Thymus (tissue), 11 donors: ENCODE measurements at regions not wholly inside any gene's neighbourhood (a gene's known extent, or its start where the extent isn't known, plus 50 kb on each side); places are given as distances from the start of the nearest gene placed in this dataset.
"Not testable (repeated sequence)": the region's sequence is repeated elsewhere in the genome, so short reads cannot be mapped to it uniquely, and the experiment has no call there.

Experiments used
- DNase-seq, 9 donors: peaks; one replicate each; pipeline ENCODE4 v3.0.0-alpha.2; 2013; ENCODE audit warnings: low spot score in 9 of 9, low read depth in 6 of 9, missing footprints in 1 of 9
- H3K27ac ChIP-seq, 2 donors: one replicate each; pipeline ENCODE4 v1.5.1; 2013; ENCODE audit warnings: control low read depth in 1 of 2, low read depth in 1 of 2, low read length in 1 of 2, mild to moderate bottlenecking in 1 of 2, moderate library complexity in 1 of 2
- H3K27me3 ChIP-seq, 2 donors: one replicate each; pipeline ENCODE4 v1.5.1; 2013; ENCODE audit warnings: low read length in 1 of 2; ENCODE audit not compliant: control insufficient read depth in 2 of 2, insufficient read depth in 1 of 2
- H3K36me3 ChIP-seq, 2 donors: one replicate each; pipeline ENCODE4 v1.5.1; 2013; ENCODE audit warnings: low read length in 1 of 2, mild to moderate bottlenecking in 1 of 2, moderate library complexity in 1 of 2; ENCODE audit not compliant: control insufficient read depth in 2 of 2, insufficient read depth in 2 of 2
- H3K4me1 ChIP-seq, 2 donors: one replicate each; pipeline ENCODE4 v1.5.1; 2013; ENCODE audit warnings: low read length in 2 of 2; ENCODE audit not compliant: control insufficient read depth in 2 of 2, insufficient read depth in 2 of 2
- H3K4me3 ChIP-seq, 2 donors: one replicate each; pipeline ENCODE4 v1.5.1; 2013; ENCODE audit warnings: low read length in 2 of 2, control low read depth in 1 of 2, mild to moderate bottlenecking in 1 of 2
- H3K9me3 ChIP-seq, 2 donors: one replicate each; pipeline ENCODE4 v1.5.1; 2013; ENCODE audit warnings: low read length in 1 of 2, mild to moderate bottlenecking in 1 of 2; ENCODE audit not compliant: control insufficient read depth in 2 of 2, insufficient read depth in 1 of 2
- WGBS: extraction: QIAGEN DNeasy Blood & Tissue Kit; methylation state at CpG from one replicate; pipeline ENCODE4 v1.1.7; 2013; 5-methylcytosine and 5-hydroxymethylcytosine counted together
- donor health status: healthy.

DNA sequence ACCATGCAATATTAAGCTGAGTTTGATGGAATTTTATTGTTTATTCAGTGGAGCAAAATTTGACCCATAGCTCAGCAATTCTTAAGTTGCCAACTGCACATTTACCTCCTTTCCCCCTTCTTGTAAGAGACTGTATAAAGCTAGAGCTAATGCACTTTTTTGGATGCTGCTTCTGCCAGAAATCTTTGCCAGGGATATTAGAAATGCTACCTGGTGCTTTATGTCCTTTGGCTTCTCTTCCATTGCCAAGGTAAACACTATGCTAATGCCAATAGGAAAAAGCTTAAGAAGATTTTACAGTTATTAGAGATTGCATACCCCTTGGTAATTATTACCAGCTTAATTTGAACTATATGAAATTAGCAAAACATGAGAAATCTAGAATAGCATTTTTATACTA, 79.0 kb upstream of the OGFRL1 start:
- no peak for DNase-seq
- Histone ChIP-seq H3K27me3 (no peaks in the 10 kb centered on the region), H3K9me3 (no peaks in the 10 kb centered on the region), H3K4me1 (no peaks in the 10 kb centered on the region), H3K27ac (no peak overlapping the region), H3K4me3 (no peak overlapping the region), H3K36me3 (no peaks in the 10 kb centered on the region)

DNA sequence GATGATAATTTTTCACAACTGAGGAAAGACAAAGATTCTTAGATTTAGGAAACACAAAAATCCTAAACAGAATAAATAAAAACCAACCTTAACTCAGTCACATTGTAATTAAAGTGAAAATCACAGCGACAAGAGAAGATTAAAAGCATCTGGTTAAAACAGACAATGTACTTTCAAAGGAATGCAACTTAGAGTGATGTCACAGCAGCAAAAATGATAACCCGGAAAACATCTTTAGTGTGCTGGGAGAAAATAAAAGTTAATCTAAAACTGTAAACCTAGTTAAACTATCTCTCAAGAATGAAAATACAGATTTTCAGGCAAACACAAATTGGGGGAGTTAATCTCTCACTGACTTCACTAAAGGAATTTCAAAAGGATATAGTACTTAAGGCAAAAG, 76.8 kb upstream of the OGFRL1 start:
- H3K27ac ChIP-seq, result no peak overlapping the region
- H3K4me1 ChIP-seq, result no peaks in the 10 kb centered on the region
- H3K27me3 ChIP-seq, result no peaks in the 10 kb centered on the region
- H3K9me3 ChIP-seq, result no peaks in the 10 kb centered on the region
- 99% methylated on average over 2 of the region's 2 CpGs for WGBS
- DNase-seq, result no peak
- H3K4me3 ChIP-seq, result no peak overlapping the region
- no peaks in the 10 kb centered on the region for H3K36me3 ChIP-seq

DNA sequence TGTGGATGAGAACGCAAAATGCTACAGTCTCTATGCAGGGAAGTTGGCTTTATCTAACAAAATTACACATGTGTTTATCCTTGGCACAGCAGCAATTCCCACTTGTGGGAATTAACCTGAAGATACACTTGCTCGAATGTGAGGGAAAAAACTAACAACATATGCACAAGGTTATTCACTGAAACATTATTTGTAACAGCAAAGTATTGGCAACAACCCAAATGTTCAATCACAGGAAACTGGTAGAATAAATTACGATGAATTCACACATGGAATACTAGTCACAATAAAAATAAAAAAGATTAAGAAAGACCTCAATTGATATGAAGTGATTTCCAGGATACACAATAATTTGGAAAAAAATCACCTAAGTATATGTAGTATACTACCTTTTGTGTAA, 68.1 kb upstream of the OGFRL1 start:
- Histone ChIP-seq H3K27me3 (no peaks in the 10 kb centered on the region), H3K9me3 (no peaks in the 10 kb centered on the region), H3K27ac (no peak overlapping the region), H3K4me3 (no peak overlapping the region), H3K4me1 (no peaks in the 10 kb centered on the region), H3K36me3 (no peaks in the 10 kb centered on the region)
- WGBS, result 95% methylated on average over 3 of the region's 3 CpGs
- DNase-seq, result no peak

DNA sequence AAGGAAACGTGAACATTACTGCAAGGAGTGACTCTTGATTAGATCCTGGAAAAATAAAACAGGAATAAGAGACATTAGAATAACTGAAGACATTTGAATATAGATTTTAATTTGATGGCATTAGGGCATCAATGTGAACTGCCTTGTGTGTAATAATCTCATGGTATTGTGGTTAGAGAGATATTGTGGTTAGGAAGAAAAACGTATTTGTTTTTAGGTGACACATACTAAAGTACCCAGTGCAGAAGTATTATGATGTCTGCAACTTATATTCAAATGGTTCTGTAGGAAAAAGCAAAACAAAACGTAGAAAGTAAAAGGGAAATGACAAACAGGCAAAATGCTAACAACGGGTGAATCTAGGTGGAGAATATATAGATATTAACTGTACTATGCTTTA, 65.9 kb upstream of the OGFRL1 start:
- no peaks in the 10 kb centered on the region for H3K4me1 ChIP-seq
- no peaks in the 10 kb centered on the region for H3K9me3 ChIP-seq
- no peak overlapping the region for H3K4me3 ChIP-seq
- 36% methylated on average over 4 of the region's 4 CpGs for WGBS
- H3K36me3 ChIP-seq, result no peaks in the 10 kb centered on the region
- no peak overlapping the region for H3K27ac ChIP-seq
- no peak for DNase-seq
- no peaks in the 10 kb centered on the region for H3K27me3 ChIP-seq

DNA sequence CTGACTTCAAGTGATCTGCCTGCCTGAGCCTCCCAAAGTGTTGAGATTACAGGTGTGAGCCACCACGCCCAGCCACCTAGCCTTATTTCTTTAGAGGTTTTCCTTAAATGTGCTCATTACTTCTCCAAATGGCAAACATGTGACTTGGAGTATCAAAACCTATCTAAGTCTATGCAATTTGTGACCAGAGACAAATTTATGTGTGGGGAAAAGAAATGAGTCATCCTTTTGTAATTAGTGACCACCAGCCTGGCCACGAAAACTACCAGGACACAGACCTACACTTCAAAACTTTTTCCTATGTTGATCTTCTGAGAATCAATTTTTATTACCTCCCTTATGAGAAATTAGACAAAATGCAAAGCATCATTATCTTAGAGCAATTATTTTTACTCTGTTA, 64.6 kb upstream of the OGFRL1 start:
- no peaks in the 10 kb centered on the region for H3K9me3 ChIP-seq
- H3K4me3 ChIP-seq, result no peak overlapping the region
- no peak overlapping the region for H3K27ac ChIP-seq
- no peaks in the 10 kb centered on the region for H3K27me3 ChIP-seq
- WGBS, result 97% methylated on average over 2 of the region's 2 CpGs
- no peak for DNase-seq
- H3K4me1 ChIP-seq, result no peaks in the 10 kb centered on the region
- no peaks in the 10 kb centered on the region for H3K36me3 ChIP-seq

DNA sequence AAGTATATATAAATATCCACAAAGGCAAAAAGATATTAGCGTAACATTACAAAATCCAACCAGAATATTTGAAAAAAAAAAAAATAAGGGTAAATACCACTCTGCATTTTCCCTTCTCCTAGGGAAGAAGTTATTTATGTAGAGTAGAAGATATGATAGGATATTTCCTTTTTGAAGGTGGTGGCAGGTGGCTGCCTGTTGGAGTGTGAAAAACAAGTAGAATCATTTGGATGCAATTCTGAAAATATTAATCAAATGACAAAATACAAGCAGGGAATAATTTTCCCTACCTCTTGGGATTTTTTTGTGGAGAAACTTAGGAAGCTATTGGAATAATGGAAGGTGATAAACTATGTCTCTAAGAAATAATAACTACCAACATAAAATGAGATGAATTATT, 62.5 kb upstream of the OGFRL1 start:
- Histone ChIP-seq H3K4me3 (no peak overlapping the region), H3K36me3 (no peaks in the 10 kb centered on the region), H3K9me3 (no peaks in the 10 kb centered on the region), H3K27me3 (no peaks in the 10 kb centered on the region), H3K27ac (no peak overlapping the region), H3K4me1 (no peaks in the 10 kb centered on the region)
- DNase-seq, result no peak
- 98% methylated on average over 1 of the region's 1 CpG for WGBS

DNA sequence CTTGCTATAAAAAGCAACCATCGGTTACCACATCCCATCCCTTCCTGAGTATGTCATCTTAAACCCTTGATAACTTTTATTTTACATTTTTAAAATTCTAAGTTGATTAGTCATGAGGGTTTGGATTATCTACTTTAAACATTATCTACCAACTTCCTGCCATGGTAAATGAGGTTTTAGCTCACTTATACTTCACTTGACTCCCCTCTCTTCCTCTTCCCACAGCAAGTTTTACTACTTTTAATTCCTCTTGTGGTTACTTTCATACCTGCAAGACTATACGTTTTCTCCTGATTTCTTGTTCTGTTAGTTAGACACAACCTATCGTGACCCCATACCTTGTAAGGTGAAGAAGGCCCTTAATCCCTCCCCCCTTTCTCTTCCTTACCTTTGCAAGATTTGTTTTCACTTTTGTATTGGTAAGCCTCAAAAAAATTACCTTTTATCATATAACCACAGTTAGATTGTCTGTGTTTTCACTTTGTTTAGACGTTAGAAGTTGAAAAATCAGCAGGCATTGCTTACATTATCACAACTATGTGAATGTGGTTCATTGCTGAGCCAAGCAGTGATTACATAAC, 60.1 kb upstream of the OGFRL1 start:
- peak in 6 of 9 donors; percentile 8 to 55 (median 21) for DNase-seq

DNA sequence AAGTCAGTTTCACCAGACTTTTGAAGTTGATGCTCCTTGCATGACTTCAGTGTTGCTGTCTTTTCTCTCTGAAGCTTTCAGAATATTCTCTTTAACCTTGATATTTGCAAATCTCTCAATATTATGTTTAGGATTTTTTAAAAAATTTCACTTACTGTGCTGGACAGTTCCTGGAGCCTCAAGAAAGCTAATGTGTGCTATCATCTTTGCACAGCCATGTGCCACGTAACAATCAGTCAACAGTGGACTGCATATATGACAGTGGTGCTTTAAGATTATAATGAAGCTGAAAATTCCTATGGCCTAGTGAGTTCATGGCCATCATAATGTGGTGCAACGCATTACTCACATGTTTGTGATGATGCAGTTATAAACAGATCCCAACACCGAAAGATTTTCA, 59.1 kb upstream of the OGFRL1 start:
- H3K4me3 ChIP-seq, result no peak overlapping the region

More for the DNA sequence above, 60.1 kb upstream of the OGFRL1 start:
- Histone ChIP-seq H3K9me3 (no peaks in the 10 kb centered on the region), H3K27ac (no peak overlapping the region), H3K27me3 (no peaks in the 10 kb centered on the region), H3K4me3 (no peak overlapping the region), H3K36me3 (no peaks in the 10 kb centered on the region), H3K4me1 (no peaks in the 10 kb centered on the region)
- 7% methylated on average over 4 of the region's 4 CpGs for WGBS

DNA sequence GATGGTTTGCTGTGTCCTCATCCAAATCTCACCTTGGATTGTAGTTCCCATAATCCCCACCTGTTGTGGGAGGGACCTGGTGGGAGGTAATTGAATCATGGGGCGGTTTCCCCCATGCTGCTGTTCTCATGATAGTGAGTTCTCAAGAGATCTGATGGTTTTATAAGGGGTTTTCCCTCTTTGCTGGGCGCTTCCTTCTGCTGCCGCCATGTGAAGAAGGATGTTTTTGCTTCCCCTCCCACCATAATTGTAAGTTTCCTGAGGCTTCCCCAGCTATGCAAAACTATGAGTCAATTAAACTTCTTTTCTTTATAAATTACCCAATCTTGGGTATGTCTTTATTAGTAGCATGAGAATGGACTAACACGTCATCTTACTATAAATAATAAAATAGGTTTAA, 55.7 kb upstream of the OGFRL1 start:
- not testable (repeated sequence) for H3K4me1 ChIP-seq, H3K4me3 ChIP-seq, H3K27ac ChIP-seq, H3K27me3 ChIP-seq, H3K36me3 ChIP-seq, DNase-seq, H3K9me3 ChIP-seq
- WGBS, result 96% methylated on average over 4 of the region's 4 CpGs

More for the DNA sequence above, 59.1 kb upstream of the OGFRL1 start:
- no peaks in the 10 kb centered on the region for H3K36me3 ChIP-seq
- WGBS, result 99% methylated on average over 3 of the region's 3 CpGs
- no peaks in the 10 kb centered on the region for H3K27me3 ChIP-seq
- no peak overlapping the region for H3K27ac ChIP-seq
- no peaks in the 10 kb centered on the region for H3K4me1 ChIP-seq
- no peaks in the 10 kb centered on the region for H3K9me3 ChIP-seq
- DNase-seq, result no peak

DNA sequence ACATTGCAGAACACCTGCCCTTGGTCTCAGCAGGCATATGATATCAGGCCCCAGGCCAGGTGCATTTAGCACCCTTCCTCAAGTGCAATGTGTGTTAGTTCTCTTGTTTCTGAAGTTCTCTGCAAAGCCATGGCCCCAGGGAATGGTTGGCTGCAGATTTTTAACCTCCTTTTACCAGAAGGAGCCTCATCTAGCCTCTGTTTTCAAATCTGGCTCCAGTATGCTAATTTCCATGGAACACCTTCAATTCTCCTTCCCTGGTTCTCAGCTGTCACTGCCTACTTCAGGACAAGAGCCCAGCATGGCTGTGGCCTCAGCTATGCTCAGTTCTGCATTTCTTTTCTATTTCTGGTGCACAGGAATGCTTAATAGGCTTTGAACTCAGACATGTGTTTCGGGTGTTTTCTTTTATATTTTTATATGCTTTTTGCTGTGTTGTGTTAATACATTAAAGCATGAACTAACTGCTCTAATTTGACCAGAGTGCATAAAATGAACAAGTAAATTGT, 51.6 kb upstream of the OGFRL1 start:
- 93% methylated on average over 1 of the region's 1 CpG for WGBS
- H3K4me1 ChIP-seq, result no peaks in the 10 kb centered on the region
- no peaks in the 10 kb centered on the region for H3K27me3 ChIP-seq
- no peak for DNase-seq
- H3K27ac ChIP-seq, result no peak overlapping the region
- H3K4me3 ChIP-seq, result no peak overlapping the region
- no peaks in the 10 kb centered on the region for H3K9me3 ChIP-seq
- no peaks in the 10 kb centered on the region for H3K36me3 ChIP-seq
